Calu3 (cell line): ENCODE measurements at regions not wholly inside any gene's neighbourhood (a gene's known extent, or its start where the extent isn't known, plus 50 kb on each side); places are given as distances from the start of the nearest gene placed in this dataset.

Experiments used
- BruUV-seq: library from RNA; stranded (reverse); fragments of 400-500 nt; replicated peaks from 2 replicates; lab custom pipeline; 2021; lab: Mats Ljungman, UMichigan
- CTCF ChIA-PET: fragments of 300-600 bp; sonication (Branson Sonifier 250); formaldehyde crosslinking; loops from one replicate; lab custom pipeline; 2022; ENCODE audit warnings: antibody characterized with exemption; lab: Charles Lee
- DNase-seq: peaks from one replicate; pipeline ENCODE4 v3.0.0; 2022
- H3K27ac Mint-ChIP-seq: one replicate; pipeline ENCODE4 v1.8.0; 2022; ENCODE audit warnings: mixed read lengths; ENCODE audit not compliant: unreplicated experiment
- H3K27me3 Mint-ChIP-seq: one replicate; pipeline ENCODE4 v1.8.0; 2022; ENCODE audit warnings: mixed read lengths; ENCODE audit not compliant: unreplicated experiment
- H3K36me3 Mint-ChIP-seq: one replicate; pipeline ENCODE4 v1.8.0; 2022; ENCODE audit warnings: mild to moderate bottlenecking, moderate library complexity, mixed read lengths; ENCODE audit not compliant: insufficient read depth, unreplicated experiment
- H3K4me1 Mint-ChIP-seq: one replicate; pipeline ENCODE4 v1.8.0; 2022; ENCODE audit warnings: mild to moderate bottlenecking, low read depth, mixed read lengths; ENCODE audit not compliant: unreplicated experiment
- H3K4me3 Mint-ChIP-seq: one replicate; pipeline ENCODE4 v1.8.0; 2022; ENCODE audit warnings: mild to moderate bottlenecking, low read depth, moderate library complexity, mixed read lengths; ENCODE audit not compliant: unreplicated experiment
- H3K9me3 Mint-ChIP-seq: one replicate; pipeline ENCODE4 v1.8.0; 2022; ENCODE audit warnings: low read depth, mixed read lengths; ENCODE audit not compliant: unreplicated experiment
- CTCF ChIP-seq: fragments of 200-600 bp; IDR thresholded peaks from one replicate; pipeline ENCODE4 v1.8.0; 2022; ENCODE audit warnings: antibody characterized with exemption; ENCODE audit not compliant: unreplicated experiment
- intact Hi-C: fragments of 100-400 bp; cut with micrococcal nuclease; formaldehyde crosslinking; loops from one replicate; pipeline ENCODE4 v1.10.0; 2022; ENCODE audit not compliant: unreplicated experiment

GRCh38 chr4:136113921-136114320, 1418.4 kb downstream of the PCDH18 start:
- BruUV-seq, result no TSS peak

GRCh38 chr4:136112116-136112515, 1420.2 kb downstream of the PCDH18 start:
- Mint-ChIP-seq H3K4me1 (peaks cover 12% of the 10 kb centered on the region), H3K27ac (no peak overlapping the region), H3K4me3 (no peak overlapping the region), H3K36me3 (no peaks in the 10 kb centered on the region), H3K27me3 (no peaks in the 10 kb centered on the region), H3K9me3 (no peaks in the 10 kb centered on the region)
- DNase-seq, result no peak
- TF ChIP-seq CTCF, result no peak
- intact Hi-C loops, result no loop called here
- no TSS peak for BruUV-seq
- CTCF ChIA-PET, result no interaction called here

More at GRCh38 chr4:136113921-136114320, 1418.4 kb downstream of the PCDH18 start:
- no peak for TF ChIP-seq CTCF
- intact Hi-C loops, result no loop called here
- CTCF ChIA-PET, result no interaction called here
- no peaks in the 10 kb centered on the region for H3K27me3 Mint-ChIP-seq
- H3K4me3 Mint-ChIP-seq, result no peak overlapping the region
- DNase-seq, result no peak
- H3K27ac Mint-ChIP-seq, result no peak overlapping the region
- H3K36me3 Mint-ChIP-seq, result no peaks in the 10 kb centered on the region
- peaks cover 12% of the 10 kb centered on the region for H3K4me1 Mint-ChIP-seq
- no peaks in the 10 kb centered on the region for H3K9me3 Mint-ChIP-seq

- DNase-seq, result no peak
- H3K27ac Mint-ChIP-seq, result no peak overlapping the region
- TF ChIP-seq CTCF, result no peak
- H3K4me1 Mint-ChIP-seq, result peaks cover under 1% of the 10 kb centered on the region
- no peak overlapping the region for H3K4me3 Mint-ChIP-seq
- no peaks in the 10 kb centered on the region for H3K36me3 Mint-ChIP-seq
- H3K27me3 Mint-ChIP-seq, result no peaks in the 10 kb centered on the region
- no peaks in the 10 kb centered on the region for H3K9me3 Mint-ChIP-seq
- CTCF ChIA-PET, result no interaction called here
- BruUV-seq, result no TSS peak
- intact Hi-C loops, result no loop called here
Observed at GRCh38 chr4:136106753-136107152, 1425.5 kb downstream of the PCDH18 start.

- no peak for DNase-seq
- Mint-ChIP-seq H3K4me1 (no peaks in the 10 kb centered on the region), H3K27ac (no peak overlapping the region), H3K36me3 (no peaks in the 10 kb centered on the region), H3K9me3 (no peaks in the 10 kb centered on the region), H3K27me3 (no peaks in the 10 kb centered on the region), H3K4me3 (no peak overlapping the region)
- no peak for TF ChIP-seq CTCF
- intact Hi-C loops, result no loop called here
- no TSS peak for BruUV-seq
- CTCF ChIA-PET, result no interaction called here
Observed at GRCh38 chr4:136103616-136104015, 1428.7 kb downstream of the PCDH18 start.
